ENCODE measurements at regions not wholly inside any gene's neighbourhood (a gene's known extent, or its start where the extent isn't known, plus 50 kb on each side); places are given as distances from the start of the nearest gene placed in this dataset.

- peaks cover 2% of the 10 kb centered on the region; the same call in 2 of the 3 replicates for H3K4me1 Mint-ChIP-seq
- DNase-seq (ENCODE audit: low spot score), result no peak
- Histone ChIP-seq H3F3A (replicated peaks; ENCODE audit: low read depth) (no peaks in the 10 kb centered on the region), H3K36me3 (ENCODE audit: insufficient read depth) (no peaks in the 10 kb centered on the region; the same call in none of the 2 replicates), H3K27ac (ENCODE audit: low read depth) (no peak overlapping the region), H3K4me2 (no peak overlapping the region), H3K4me1 (ENCODE audit: insufficient read depth) (no peaks in the 10 kb centered on the region), H2AFZ (no peak overlapping the region; the same call in 1 of the 2 replicates), H3K4me3 (no peak overlapping the region), H4K20me1 (replicated peaks; ENCODE audit: insufficient read depth) (no peaks in the 10 kb centered on the region), H3K9me2 (ENCODE audit: insufficient read depth) (peaks cover 11% of the 10 kb centered on the region; the same call in 1 of the 2 replicates), H3K27me3 (ENCODE audit: insufficient read depth) (no peaks in the 10 kb centered on the region), H3K79me2 (replicated peaks; ENCODE audit: insufficient read depth) (no peaks in the 10 kb centered on the region)
- no peak for TF ChIP-seq ZNF114 (CRISPR knock-in tag; IDR thresholded peaks at IDR 0.05)
- no peak for TF ChIP-seq CTCF (conservative IDR thresholded peaks at IDR 0.05; ENCODE audit: low read depth in 2 of 2)
- no peak for TF ChIP-seq EZH2phosphoT487 (IDR thresholded peaks at IDR 0.05; ENCODE audit: unreplicated experiment)
- no peak for TF ChIP-seq ZNF462 (CRISPR knock-in tag; IDR thresholded peaks at IDR 0.05)
- no peak for TF ChIP-seq REST (IDR thresholded peaks at IDR 0.05; ENCODE audit: unreplicated experiment)
- TF ChIP-seq ETS1 (IDR thresholded peaks at IDR 0.05), result no peak
- no peak for TF ChIP-seq POLR2AphosphoS5 (IDR thresholded peaks at IDR 0.05; ENCODE audit: low read depth)
- no peak for TF ChIP-seq JUNB (IDR thresholded peaks at IDR 0.05; ENCODE audit: unreplicated experiment)
- no peak for TF ChIP-seq NANOG (IDR thresholded peaks at IDR 0.05; ENCODE audit: borderline replicate concordance)
- no peak for TF ChIP-seq EZH2 (IDR thresholded peaks at IDR 0.05; ENCODE audit: low read depth, unreplicated experiment)
- no peak for TF ChIP-seq STAT1 (IDR thresholded peaks at IDR 0.05; ENCODE audit: unreplicated experiment)
- no peak for TF ChIP-seq CREB1 (CRISPR knock-in tag; IDR thresholded peaks at IDR 0.05; ENCODE audit: low read depth)
- no peak for TF ChIP-seq ZNF331 (CRISPR knock-in tag; IDR thresholded peaks at IDR 0.05; ENCODE audit: low read depth)
- peaks cover 5% of the 10 kb centered on the region; the same call in 2 of the 3 replicates for H3K36me3 Mint-ChIP-seq (ENCODE audit: low read depth)
- peaks cover 7% of the 10 kb centered on the region for H3K9me3 Mint-ChIP-seq
- no peaks in the 10 kb centered on the region for H3K27me3 Mint-ChIP-seq (ENCODE audit: insufficient read depth, low read depth, poor library complexity)
- no peak overlapping the region for H3K27ac Mint-ChIP-seq
- no peak overlapping the region for H3K4me3 Mint-ChIP-seq
- no peak for ATAC-seq
Measured at GRCh38 chr3:118527514-118528044, 507.1 kb downstream of the IGSF11 start.

All from GM23338 (cell line).